OCI-LY1 (cell line): ENCODE measurements at regions not wholly inside any gene's neighbourhood (a gene's known extent, or its start where the extent isn't known, plus 50 kb on each side); places are given as distances from the start of the nearest gene placed in this dataset.

Experiments used
- H2AFZ ChIP-seq: fragments of 200-600 bp; sonication (generic), shearing (Covaris generic); 2 replicates; pipeline ENCODE4 v1.6.0; 2014; ENCODE audit warnings: antibody characterized with exemption, mild to moderate bottlenecking, low read length
- H3F3A ChIP-seq: fragments of 200-600 bp; sonication (generic), shearing (Covaris generic); 2 replicates; pipeline ENCODE4 v1.6.0; 2014; ENCODE audit warnings: mild to moderate bottlenecking, antibody characterized with exemption, low read length, moderate library complexity; ENCODE audit not compliant: insufficient read depth
- H3K27ac ChIP-seq: fragments of 200-600 bp; sonication (generic); 2 replicates; pipeline ENCODE4 v1.5.1; 2014; ENCODE audit warnings: low read length, mixed run types, mild to moderate bottlenecking, low read depth; ENCODE audit not compliant: poor library complexity, severe bottlenecking
- H3K27me3 ChIP-seq: fragments of 200-600 bp; sonication (generic); 2 replicates; pipeline ENCODE4 v1.6.0; 2014; ENCODE audit warnings: antibody characterized with exemption, mild to moderate bottlenecking, low read length, moderate library complexity; ENCODE audit not compliant: insufficient read depth
- H3K36me3 ChIP-seq: fragments of 200-600 bp; sonication (generic); 2 replicates; pipeline ENCODE4 v1.6.1; 2014; ENCODE audit warnings: mild to moderate bottlenecking, antibody characterized with exemption, low read length, moderate library complexity, mixed read lengths; ENCODE audit not compliant: insufficient read depth
- H3K4me1 ChIP-seq: fragments of 200-600 bp; sonication (generic); 2 replicates; pipeline ENCODE4 v1.5.1; 2014; ENCODE audit warnings: mild to moderate bottlenecking, low read length, moderate library complexity; ENCODE audit not compliant: insufficient read depth, severe bottlenecking
- H3K4me2 ChIP-seq: fragments of 200-600 bp; sonication (generic), shearing (Covaris generic); 2 replicates; pipeline ENCODE4 v1.6.1; 2014; ENCODE audit warnings: low read length
- H3K4me3 ChIP-seq: fragments of 200-600 bp; sonication (generic); 2 replicates; pipeline ENCODE4 v1.5.1; 2014; ENCODE audit warnings: low read length, low read depth, mild to moderate bottlenecking, mixed read lengths; ENCODE audit not compliant: poor library complexity, severe bottlenecking
- H3K79me2 ChIP-seq: fragments of 200-600 bp; shearing (Covaris generic); 2 replicates; pipeline ENCODE4 v1.6.1; 2016; ENCODE audit warnings: mixed run types, low read length, mixed read lengths; ENCODE audit not compliant: insufficient read depth
- H3K9ac ChIP-seq: fragments of 200-600 bp; sonication (generic), shearing (Covaris generic); 2 replicates; pipeline ENCODE4 v1.6.1; 2014; ENCODE audit warnings: mild to moderate bottlenecking, low read length, mixed read lengths
- H3K9me2 ChIP-seq: fragments of 200-600 bp; sonication (generic), shearing (Covaris generic); 2 replicates; pipeline ENCODE4 v1.6.1; 2014; ENCODE audit warnings: low read depth, mild to moderate bottlenecking, low read length, mixed read lengths
- H3K9me3 ChIP-seq: fragments of 200-600 bp; shearing (Covaris generic); 2 replicates; pipeline ENCODE4 v1.6.1; 2014; ENCODE audit warnings: low read length, mixed read lengths
- H4K20me1 ChIP-seq: fragments of 200-600 bp; sonication (generic), shearing (Covaris generic); 2 replicates; pipeline ENCODE4 v1.6.0; 2016; ENCODE audit warnings: mild to moderate bottlenecking, low read length; ENCODE audit not compliant: insufficient read depth
- EZH2 ChIP-seq: fragments of 200-600 bp; sonication (generic), shearing (Covaris generic); IDR thresholded peaks from 2 replicates; pipeline ENCODE4 v1.8.0; 2017; ENCODE audit warnings: borderline replicate concordance, mixed run types, mild to moderate bottlenecking, antibody characterized with exemption, low read length, moderate library complexity, mixed read lengths
- TF ChIP-seq, protein P1 (sequence below): fragments of 200-600 bp; sonication (generic), shearing (Covaris generic); IDR thresholded peaks from 2 replicates; pipeline ENCODE4 v1.5.1; 2017; ENCODE audit warnings: mild to moderate bottlenecking, antibody characterized with exemption, low read length, moderate library complexity, mixed read lengths

DNA sequence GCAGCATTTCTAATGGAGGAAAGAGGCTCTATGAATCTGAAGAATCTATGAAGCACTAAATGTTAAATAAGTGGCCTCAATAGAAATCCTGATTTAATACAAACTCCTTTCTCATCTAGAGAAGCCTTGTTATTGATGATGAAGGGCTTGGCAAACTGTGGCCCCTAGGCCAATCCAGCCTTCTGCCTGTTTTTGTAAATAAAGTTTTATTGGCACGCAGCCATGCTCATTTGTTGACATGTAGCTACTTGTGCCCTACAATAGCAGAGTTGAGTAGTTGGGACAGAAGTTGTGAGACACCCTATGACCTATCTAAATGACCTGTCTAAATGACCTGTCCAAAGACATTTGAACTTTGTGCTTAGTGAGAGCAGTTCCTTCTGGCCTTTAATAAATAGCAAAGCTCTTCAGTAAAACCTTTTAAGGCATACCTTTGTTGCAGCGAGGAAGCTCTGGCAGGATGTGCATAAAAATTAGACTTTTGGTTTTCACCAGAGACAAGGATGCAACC, 484.4 kb upstream of the SPRED2 start:
- Histone ChIP-seq H3K4me3 (no peak overlapping the region), H3K9me3 (no peaks in the 10 kb centered on the region), H3K27me3 (no peaks in the 10 kb centered on the region), H3K79me2 (no peaks in the 10 kb centered on the region), H3K9me2 (no peaks in the 10 kb centered on the region), H3K27ac (no peak overlapping the region), H3K4me2 (no peak overlapping the region), H3F3A (no peaks in the 10 kb centered on the region), H2AFZ (no peak overlapping the region), H3K4me1 (no peaks in the 10 kb centered on the region), H4K20me1 (no peaks in the 10 kb centered on the region), H3K9ac (no peak overlapping the region), H3K36me3 (no peaks in the 10 kb centered on the region)
- TF ChIP-seq, protein P1, sequence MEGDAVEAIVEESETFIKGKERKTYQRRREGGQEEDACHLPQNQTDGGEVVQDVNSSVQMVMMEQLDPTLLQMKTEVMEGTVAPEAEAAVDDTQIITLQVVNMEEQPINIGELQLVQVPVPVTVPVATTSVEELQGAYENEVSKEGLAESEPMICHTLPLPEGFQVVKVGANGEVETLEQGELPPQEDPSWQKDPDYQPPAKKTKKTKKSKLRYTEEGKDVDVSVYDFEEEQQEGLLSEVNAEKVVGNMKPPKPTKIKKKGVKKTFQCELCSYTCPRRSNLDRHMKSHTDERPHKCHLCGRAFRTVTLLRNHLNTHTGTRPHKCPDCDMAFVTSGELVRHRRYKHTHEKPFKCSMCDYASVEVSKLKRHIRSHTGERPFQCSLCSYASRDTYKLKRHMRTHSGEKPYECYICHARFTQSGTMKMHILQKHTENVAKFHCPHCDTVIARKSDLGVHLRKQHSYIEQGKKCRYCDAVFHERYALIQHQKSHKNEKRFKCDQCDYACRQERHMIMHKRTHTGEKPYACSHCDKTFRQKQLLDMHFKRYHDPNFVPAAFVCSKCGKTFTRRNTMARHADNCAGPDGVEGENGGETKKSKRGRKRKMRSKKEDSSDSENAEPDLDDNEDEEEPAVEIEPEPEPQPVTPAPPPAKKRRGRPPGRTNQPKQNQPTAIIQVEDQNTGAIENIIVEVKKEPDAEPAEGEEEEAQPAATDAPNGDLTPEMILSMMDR = no peak
- no peak for TF ChIP-seq EZH2

DNA sequence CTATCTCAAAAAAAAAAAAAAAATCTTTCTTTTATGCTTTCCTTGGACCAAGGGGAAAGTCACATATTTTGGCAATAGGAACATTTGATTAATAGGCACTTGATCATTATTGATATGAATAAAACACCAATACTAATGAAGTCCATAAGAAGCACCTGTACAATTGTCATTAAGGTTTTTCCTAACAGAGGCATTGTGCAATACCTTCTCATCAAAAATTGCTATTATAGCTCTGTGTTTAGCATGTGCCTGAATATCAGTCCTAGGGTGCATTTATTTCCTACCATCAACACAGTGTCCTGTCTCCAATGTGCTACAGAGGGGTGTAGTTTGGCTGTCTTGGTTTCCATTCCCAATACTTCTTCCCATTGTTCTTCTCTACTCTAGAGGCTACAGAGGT, 483.8 kb upstream of the SPRED2 start:
- Histone ChIP-seq H3K27me3 (no peaks in the 10 kb centered on the region), H3K4me2 (no peak overlapping the region), H3K9ac (no peak overlapping the region), H3K27ac (no peak overlapping the region), H3K4me3 (no peak overlapping the region), H3K79me2 (no peaks in the 10 kb centered on the region), H3K36me3 (no peaks in the 10 kb centered on the region), H3K4me1 (no peaks in the 10 kb centered on the region), H3K9me2 (no peaks in the 10 kb centered on the region), H2AFZ (no peak overlapping the region), H3K9me3 (no peaks in the 10 kb centered on the region), H4K20me1 (no peaks in the 10 kb centered on the region), H3F3A (no peaks in the 10 kb centered on the region)
- no peak for TF ChIP-seq EZH2
- TF ChIP-seq, protein P1 = no peak

DNA sequence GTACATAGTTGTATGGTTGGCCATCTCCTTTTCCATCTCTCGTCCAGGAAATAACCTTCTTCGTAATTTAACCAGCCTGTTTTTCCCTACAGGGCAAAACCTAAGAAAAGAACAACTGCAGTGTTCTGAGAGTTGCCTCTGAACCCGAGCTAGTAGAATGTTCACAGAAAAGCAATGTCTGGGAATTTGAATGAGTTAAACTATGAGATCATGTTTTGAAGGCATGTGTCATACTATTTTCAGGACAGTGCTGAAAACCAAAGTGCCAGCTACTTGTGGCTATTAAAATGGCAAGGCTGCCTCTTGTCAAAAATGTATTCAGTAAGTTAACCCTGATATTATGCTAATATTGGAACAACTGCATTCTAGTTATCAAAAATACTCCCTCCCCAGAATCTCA, 482.9 kb upstream of the SPRED2 start:
- Histone ChIP-seq H3K9ac (no peak overlapping the region), H3K9me2 (no peaks in the 10 kb centered on the region), H3K4me1 (no peaks in the 10 kb centered on the region), H4K20me1 (no peaks in the 10 kb centered on the region), H3K36me3 (no peaks in the 10 kb centered on the region), H3K79me2 (no peaks in the 10 kb centered on the region), H3F3A (no peaks in the 10 kb centered on the region), H3K27ac (no peak overlapping the region), H3K27me3 (no peaks in the 10 kb centered on the region), H3K4me2 (no peak overlapping the region), H2AFZ (no peak overlapping the region), H3K9me3 (no peaks in the 10 kb centered on the region), H3K4me3 (no peak overlapping the region)
- TF ChIP-seq, protein P1 = no peak
